Endodermal cell (in vitro differentiated cells): ENCODE measurements at regions not wholly inside any gene's neighbourhood (a gene's known extent, or its start where the extent isn't known, plus 50 kb on each side); places are given as distances from the start of the nearest gene placed in this dataset.

ENCODE experiments used
- DNase-seq: peaks from one replicate; pipeline ENCODE4 v3.0.0-alpha.2; 2017
- H3K27ac ChIP-seq: 2 replicates; pipeline ENCODE4 v1.5.1; 2013; ENCODE audit warnings: mild to moderate bottlenecking, low read depth, low read length, moderate library complexity
- H3K27me3 ChIP-seq: 2 replicates; pipeline ENCODE4 v1.6.1; 2013; ENCODE audit warnings: mild to moderate bottlenecking, low read length, moderate library complexity; ENCODE audit not compliant: insufficient read depth, control insufficient read depth, poor library complexity, severe bottlenecking
- H3K36me3 ChIP-seq: 2 replicates; pipeline ENCODE4 v1.7.0; 2013; ENCODE audit warnings: mild to moderate bottlenecking, low read length, moderate library complexity; ENCODE audit not compliant: control insufficient read depth, insufficient read depth
- H3K4me1 ChIP-seq: one replicate; pipeline ENCODE4 v1.7.0; 2013; ENCODE audit warnings: low read length; ENCODE audit not compliant: control insufficient read depth, insufficient read depth
- H3K4me3 ChIP-seq: 2 replicates; pipeline ENCODE4 v1.5.1; 2013; ENCODE audit warnings: mild to moderate bottlenecking, low read length, moderate library complexity
- H3K9ac ChIP-seq: 2 replicates; pipeline ENCODE4 v1.6.1; 2013; ENCODE audit warnings: mild to moderate bottlenecking, low read length, moderate library complexity; ENCODE audit not compliant: poor library complexity, severe bottlenecking; ENCODE audit errors: extremely low read depth
- H3K9me3 ChIP-seq: 2 replicates; pipeline ENCODE4 v1.6.1; 2013; ENCODE audit warnings: mild to moderate bottlenecking, low read length, moderate library complexity; ENCODE audit not compliant: control insufficient read depth
- H3K27ac Mint-ChIP-seq: 2 replicates; pipeline ENCODE4 v1.8.0; 2020; ENCODE audit warnings: mixed read lengths
- H3K27me3 Mint-ChIP-seq: 2 replicates; pipeline ENCODE4 v1.8.0; 2021; ENCODE audit warnings: mild to moderate bottlenecking, mixed read lengths; ENCODE audit not compliant: insufficient read depth
- H3K36me3 Mint-ChIP-seq: 2 replicates; pipeline ENCODE4 v1.8.0; 2020; ENCODE audit warnings: low read depth, mixed read lengths
- H3K4me1 Mint-ChIP-seq: 2 replicates; pipeline ENCODE4 v1.8.0; 2020; ENCODE audit warnings: mixed read lengths
- H3K4me3 Mint-ChIP-seq: 2 replicates; pipeline ENCODE4 v1.8.0; 2020; ENCODE audit warnings: mild to moderate bottlenecking, moderate library complexity, mixed read lengths
- H3K9me3 Mint-ChIP-seq: 2 replicates; pipeline ENCODE4 v1.8.0; 2020; ENCODE audit warnings: mild to moderate bottlenecking, mixed read lengths
- CTCF ChIP-seq: fragments of 200-600 bp; sonication (generic); conservative IDR thresholded peaks from 2 replicates; pipeline ENCODE4 v1.5.0; 2021; ENCODE audit warnings: antibody characterized with exemption, mild to moderate bottlenecking
- WGBS, 2 experiments: methylation state at CpG; one replicate each; pipeline versions ENCODE4 v1.1.5 to v1.1.7; 2013; ENCODE audit warnings: missing lambda C conversion rate in 2 of 2, mixed read lengths in 1 of 2; ENCODE audit not compliant: insufficient coverage in 1 of 2, insufficient read length in 1 of 2; 5-methylcytosine and 5-hydroxymethylcytosine counted together

GRCh38 chr4:165682611-165683010 is 190.4 kb upstream of the TLL1 start:
- no peak for TF ChIP-seq CTCF
- Histone ChIP-seq H3K27me3 (no peaks in the 10 kb centered on the region), H3K4me1 (peaks cover 6% of the 10 kb centered on the region), H3K9ac (no peak overlapping the region), H3K4me3 (no peak overlapping the region), H3K36me3 (no peaks in the 10 kb centered on the region), H3K9me3 (no peaks in the 10 kb centered on the region), H3K27ac (no peak overlapping the region)
- no peak for DNase-seq
- H3K27ac Mint-ChIP-seq: no peak overlapping the region
- peaks cover 20% of the 10 kb centered on the region for H3K4me1 Mint-ChIP-seq
- H3K4me3 Mint-ChIP-seq: no peak overlapping the region
- WGBS, 2 experiments: no CpG with 5 or more reads among the region's 1 CpG
- no peaks in the 10 kb centered on the region for H3K27me3 Mint-ChIP-seq
- no peaks in the 10 kb centered on the region for H3K9me3 Mint-ChIP-seq
- H3K36me3 Mint-ChIP-seq: no peaks in the 10 kb centered on the region

- H3K27me3 ChIP-seq: no peaks in the 10 kb centered on the region
- peaks cover 6% of the 10 kb centered on the region for H3K4me1 ChIP-seq
- Mint-ChIP-seq H3K36me3 (no peaks in the 10 kb centered on the region), H3K9me3 (peaks cover under 1% of the 10 kb centered on the region), H3K4me3 (peak overlapping the region; percentile 5), H3K4me1 (peaks cover 17% of the 10 kb centered on the region), H3K27me3 (no peaks in the 10 kb centered on the region), H3K27ac (peak overlapping the region; percentile 20)
- 85 to 96% methylated on average over 5 to 7 of the region's 7 CpGs for WGBS, 2 experiments
- H3K9ac ChIP-seq: no peak overlapping the region
- no peak overlapping the region for H3K27ac ChIP-seq
- TF ChIP-seq CTCF: no peak
- no peak for DNase-seq
- no peak overlapping the region for H3K4me3 ChIP-seq
- H3K9me3 ChIP-seq: no peaks in the 10 kb centered on the region
- no peaks in the 10 kb centered on the region for H3K36me3 ChIP-seq
Observed at GRCh38 chr4:165684177-165684805, 188.7 kb upstream of the TLL1 start.

GRCh38 chr4:165686756-165687155 is 186.3 kb upstream of the TLL1 start:
- Mint-ChIP-seq H3K27ac (no peak overlapping the region), H3K27me3 (no peaks in the 10 kb centered on the region), H3K36me3 (no peaks in the 10 kb centered on the region), H3K4me1 (peaks cover 17% of the 10 kb centered on the region), H3K9me3 (peaks cover 5% of the 10 kb centered on the region), H3K4me3 (no peak overlapping the region)
- Histone ChIP-seq H3K27me3 (no peaks in the 10 kb centered on the region), H3K9me3 (no peaks in the 10 kb centered on the region), H3K4me1 (peaks cover 6% of the 10 kb centered on the region), H3K36me3 (no peaks in the 10 kb centered on the region), H3K4me3 (no peak overlapping the region), H3K27ac (no peak overlapping the region), H3K9ac (no peak overlapping the region)
- WGBS, 2 experiments: 97 to 100% methylated on average over 2 to 3 of the region's 3 CpGs
- no peak for DNase-seq
- no peak for TF ChIP-seq CTCF
